K562 (cell line): ENCODE measurements at regions not wholly inside any gene's neighbourhood (a gene's known extent, or its start where the extent isn't known, plus 50 kb on each side); places are given as distances from the start of the nearest gene placed in this dataset.

Source experiments
- ATAC-seq: fragments of 200-7000 bp; cut with Tn5 transposase; 3 replicates; pipeline ENCODE4 v1.9.1; 2020; ENCODE audit warnings: moderate library complexity
- BruUV-seq: library from RNA; stranded (reverse); fragments of 400-500 nt; replicated peaks from 2 replicates; lab custom pipeline; 2021; lab: Mats Ljungman, UMichigan
- CTCF ChIA-PET: fragments of 300-600 bp; formaldehyde crosslinking; extraction: SDS; loops from one replicate; lab custom pipeline; 2021; ENCODE audit warnings: low intra/inter-chr PET ratio; lab: Yijun Ruan, JAX
- POLR2A ChIA-PET: fragments of 300-600, 350-650 bp; sonication (Branson Sonifier 250); formaldehyde crosslinking; extraction: SDS; loops from one replicate; lab custom pipeline; 2021; ENCODE audit warnings: antibody characterized with exemption, inconsistent platforms; lab: Yijun Ruan, JAX
- DNase-seq, 4 experiments: peaks; one replicate each; pipeline versions ENCODE4 v3.0.0 to v3.0.0-alpha.2; 2011 to 2018; ENCODE audit warnings: low spot score in 3 of 4, mixed read lengths in 3 of 4; ENCODE audit errors: extremely low read depth in 1 of 4
- FAIRE-seq: peaks from 2 replicates; lab custom pipeline; 2011; peaks lifted over from hg19 to GRCh38; lab: Jason Lieb, UNC
- H2AFZ ChIP-seq: 2 replicates; pipeline ENCODE4 v1.6.0; 2011; ENCODE audit warnings: low read depth, low read length, control low read depth, inconsistent platforms
- H3K27ac ChIP-seq: fragments of 200-600 bp; 3 replicates; pipeline ENCODE4 v1.8.0; 2011; ENCODE audit warnings: low read depth, mild to moderate bottlenecking, control low read depth, inconsistent platforms, low read length, moderate library complexity, mixed read lengths; ENCODE audit errors: extremely low read depth
- H3K27me3 ChIP-seq, 2 experiments: fragments of 300-600 bp in 1 of 2; 2 replicates in 1 of 2; 3 replicates in 1 of 2; pipeline versions ENCODE4 v1.6.0 to v1.8.0; 2011; ENCODE audit warnings: inconsistent platforms in 2 of 2, low read length in 2 of 2, mild to moderate bottlenecking in 1 of 2, mixed read lengths in 1 of 2, moderate library complexity in 1 of 2; ENCODE audit not compliant: control insufficient read depth in 2 of 2, insufficient read depth in 2 of 2
- H3K36me3 ChIP-seq: fragments of 300-600 bp; 3 replicates; pipeline ENCODE4 v1.8.0; 2011; ENCODE audit warnings: mild to moderate bottlenecking, low read length, inconsistent platforms; ENCODE audit not compliant: control insufficient read depth, insufficient read depth
- H3K4me1 ChIP-seq, 2 experiments: fragments of 200-600 bp in 1 of 2; replicated peaks in 1 of 2; 2 replicates in 1 of 2; 3 replicates in 1 of 2; pipeline versions ENCODE4 v1.5.1 to v1.8.0; 2011; ENCODE audit warnings: inconsistent platforms in 2 of 2, low read length in 2 of 2, mild to moderate bottlenecking in 1 of 2, mixed read lengths in 1 of 2, moderate library complexity in 1 of 2; ENCODE audit not compliant: control insufficient read depth in 2 of 2, insufficient read depth in 2 of 2
- H3K4me2 ChIP-seq: 2 replicates; pipeline ENCODE4 v1.6.1; 2011; ENCODE audit warnings: low read length, control low read depth, inconsistent platforms, mixed read lengths; ENCODE audit not compliant: insufficient read depth
- H3K4me3 ChIP-seq: fragments of 200-600 bp; sonication (generic), shearing (Covaris generic); 2 replicates; pipeline ENCODE4 v1.5.1; 2016; ENCODE audit warnings: control low read depth, inconsistent platforms
- H3K79me2 ChIP-seq: fragments of 200-600 bp; 3 replicates; pipeline ENCODE4 v1.8.0; 2011; ENCODE audit warnings: low read length, inconsistent platforms; ENCODE audit not compliant: control insufficient read depth, insufficient read depth
- H3K9ac ChIP-seq, 2 experiments: 2 replicates each; pipeline versions ENCODE4 v1.6.0 to v1.6.1; 2011; ENCODE audit warnings: low read depth in 2 of 2, low read length in 2 of 2, control low read depth in 1 of 2, inconsistent platforms in 1 of 2, mild to moderate bottlenecking in 1 of 2, mixed read lengths in 1 of 2; ENCODE audit not compliant: insufficient read depth in 1 of 2
- H3K9me1 ChIP-seq: one replicate; pipeline ENCODE4 v1.6.0; 2011; ENCODE audit warnings: inconsistent platforms, mild to moderate bottlenecking, low read length, moderate library complexity; ENCODE audit not compliant: control insufficient read depth, insufficient read depth
- H3K9me3 ChIP-seq: replicated peaks from 2 replicates; pipeline ENCODE4 v1.5.1; 2011; ENCODE audit warnings: low read depth, low read length, inconsistent platforms; ENCODE audit not compliant: control insufficient read depth, insufficient read depth
- H4K20me1 ChIP-seq: replicated peaks from 2 replicates; pipeline ENCODE4 v1.6.1; 2011; ENCODE audit warnings: low read length, inconsistent platforms, mixed read lengths; ENCODE audit not compliant: control insufficient read depth, insufficient read depth
- CBFA2T3 ChIP-seq: fragments of 450-650 bp; IDR thresholded peaks from 2 replicates; pipeline ENCODE4 v1.6.1; 2017
- ETS2 ChIP-seq: IDR thresholded peaks from 2 replicates; pipeline ENCODE4 v1.6.1; 2016; ENCODE audit warnings: borderline replicate concordance, missing genetic modification characterization, mild to moderate bottlenecking, moderate library complexity, missing compliant biosample characterization; ENCODE audit not compliant: poor library complexity, severe bottlenecking
- MTA1 ChIP-seq: fragments of 450-650 bp; IDR thresholded peaks from 2 replicates; pipeline ENCODE4 v1.6.1; 2017; ENCODE audit warnings: borderline replicate concordance
- in situ Hi-C: fragments of 300-500 bp; cut with MboI; formaldehyde crosslinking; loops from 4 replicates; pipeline ENCODE4 v1.15.0; 2018; ENCODE audit warnings: inconsistent platforms, mixed read lengths
- intact Hi-C: fragments of 100-400 bp; cut with micrococcal nuclease; formaldehyde crosslinking; loops from 2 replicates; pipeline ENCODE4 v1.14.2; 2022
- TF ChIP-seq, protein P1 (sequence below): sonication (generic); formaldehyde crosslinking; IDR thresholded peaks from 2 replicates; pipeline ENCODE4 v1.8.0; 2023; ENCODE audit warnings: missing genetic modification reagents, mild to moderate bottlenecking, borderline replicate concordance

DNA sequence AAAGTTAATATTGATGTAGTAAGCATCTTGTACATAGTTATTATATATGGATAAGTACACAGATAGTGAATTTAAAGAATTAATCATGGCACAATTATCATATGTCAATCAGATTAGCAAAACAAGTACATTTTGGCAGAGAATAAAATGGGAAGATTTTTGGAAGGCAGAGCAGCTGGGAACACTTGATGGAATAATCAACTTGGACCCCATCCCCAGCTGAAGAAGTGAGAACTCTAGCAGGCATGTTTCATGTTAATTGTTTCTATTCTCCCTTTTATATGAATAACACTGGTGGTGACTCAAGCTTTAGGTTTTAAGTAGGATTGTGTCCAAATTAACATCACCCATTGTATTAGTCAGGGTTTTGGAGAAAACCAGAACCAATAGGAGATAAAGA, 198.7 kb downstream of the KCNJ2 start:
- no peak for DNase-seq
- Histone ChIP-seq H3K27ac (no peak overlapping the region), H3K9me1 (no peaks in the 10 kb centered on the region), H4K20me1 (no peaks in the 10 kb centered on the region), H3K36me3 (no peaks in the 10 kb centered on the region), H3K9ac (no peak overlapping the region), H3K4me3 (no peak overlapping the region), H3K27me3 (no peaks in the 10 kb centered on the region), H3K9me3 (no peaks in the 10 kb centered on the region), H2AFZ (no peak overlapping the region), H3K79me2 (no peaks in the 10 kb centered on the region), H3K4me1 (no peaks in the 10 kb centered on the region), H3K4me2 (no peak overlapping the region)
- no peak for FAIRE-seq
- no TSS peak for BruUV-seq
- no peak for ATAC-seq
- in situ Hi-C loops: no loop called here
- intact Hi-C loops: no loop called here
- ChIA-PET POLR2A (no interaction called here), CTCF (no interaction called here)
- no peak for TF ChIP-seq ETS2 (tag)
- no peak for TF ChIP-seq CBFA2T3
- TF ChIP-seq MTA1: no peak
- TF ChIP-seq, protein P1, sequence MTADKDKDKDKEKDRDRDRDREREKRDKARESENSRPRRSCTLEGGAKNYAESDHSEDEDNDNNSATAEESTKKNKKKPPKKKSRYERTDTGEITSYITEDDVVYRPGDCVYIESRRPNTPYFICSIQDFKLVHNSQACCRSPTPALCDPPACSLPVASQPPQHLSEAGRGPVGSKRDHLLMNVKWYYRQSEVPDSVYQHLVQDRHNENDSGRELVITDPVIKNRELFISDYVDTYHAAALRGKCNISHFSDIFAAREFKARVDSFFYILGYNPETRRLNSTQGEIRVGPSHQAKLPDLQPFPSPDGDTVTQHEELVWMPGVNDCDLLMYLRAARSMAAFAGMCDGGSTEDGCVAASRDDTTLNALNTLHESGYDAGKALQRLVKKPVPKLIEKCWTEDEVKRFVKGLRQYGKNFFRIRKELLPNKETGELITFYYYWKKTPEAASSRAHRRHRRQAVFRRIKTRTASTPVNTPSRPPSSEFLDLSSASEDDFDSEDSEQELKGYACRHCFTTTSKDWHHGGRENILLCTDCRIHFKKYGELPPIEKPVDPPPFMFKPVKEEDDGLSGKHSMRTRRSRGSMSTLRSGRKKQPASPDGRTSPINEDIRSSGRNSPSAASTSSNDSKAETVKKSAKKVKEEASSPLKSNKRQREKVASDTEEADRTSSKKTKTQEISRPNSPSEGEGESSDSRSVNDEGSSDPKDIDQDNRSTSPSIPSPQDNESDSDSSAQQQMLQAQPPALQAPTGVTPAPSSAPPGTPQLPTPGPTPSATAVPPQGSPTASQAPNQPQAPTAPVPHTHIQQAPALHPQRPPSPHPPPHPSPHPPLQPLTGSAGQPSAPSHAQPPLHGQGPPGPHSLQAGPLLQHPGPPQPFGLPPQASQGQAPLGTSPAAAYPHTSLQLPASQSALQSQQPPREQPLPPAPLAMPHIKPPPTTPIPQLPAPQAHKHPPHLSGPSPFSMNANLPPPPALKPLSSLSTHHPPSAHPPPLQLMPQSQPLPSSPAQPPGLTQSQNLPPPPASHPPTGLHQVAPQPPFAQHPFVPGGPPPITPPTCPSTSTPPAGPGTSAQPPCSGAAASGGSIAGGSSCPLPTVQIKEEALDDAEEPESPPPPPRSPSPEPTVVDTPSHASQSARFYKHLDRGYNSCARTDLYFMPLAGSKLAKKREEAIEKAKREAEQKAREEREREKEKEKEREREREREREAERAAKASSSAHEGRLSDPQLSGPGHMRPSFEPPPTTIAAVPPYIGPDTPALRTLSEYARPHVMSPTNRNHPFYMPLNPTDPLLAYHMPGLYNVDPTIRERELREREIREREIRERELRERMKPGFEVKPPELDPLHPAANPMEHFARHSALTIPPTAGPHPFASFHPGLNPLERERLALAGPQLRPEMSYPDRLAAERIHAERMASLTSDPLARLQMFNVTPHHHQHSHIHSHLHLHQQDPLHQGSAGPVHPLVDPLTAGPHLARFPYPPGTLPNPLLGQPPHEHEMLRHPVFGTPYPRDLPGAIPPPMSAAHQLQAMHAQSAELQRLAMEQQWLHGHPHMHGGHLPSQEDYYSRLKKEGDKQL (CRISPR knock-in tag): no peak
